ENCODE measurements at regions not wholly inside any gene's neighbourhood (a gene's known extent, or its start where the extent isn't known, plus 50 kb on each side); places are given as distances from the start of the nearest gene placed in this dataset.

GRCh38 chr10:21249435-21249834 is 276.0 kb downstream of the SKIDA1 start (continued):
- TF ChIP-seq BCLAF1 (IDR thresholded peaks at IDR 0.05) (no peak), NKRF (conservative IDR thresholded peaks at IDR 0.05) (no peak), SIX5 (IDR thresholded peaks at IDR 0.05; ENCODE audit: low read depth, low read length, severe bottlenecking) (no peak)

DNA sequence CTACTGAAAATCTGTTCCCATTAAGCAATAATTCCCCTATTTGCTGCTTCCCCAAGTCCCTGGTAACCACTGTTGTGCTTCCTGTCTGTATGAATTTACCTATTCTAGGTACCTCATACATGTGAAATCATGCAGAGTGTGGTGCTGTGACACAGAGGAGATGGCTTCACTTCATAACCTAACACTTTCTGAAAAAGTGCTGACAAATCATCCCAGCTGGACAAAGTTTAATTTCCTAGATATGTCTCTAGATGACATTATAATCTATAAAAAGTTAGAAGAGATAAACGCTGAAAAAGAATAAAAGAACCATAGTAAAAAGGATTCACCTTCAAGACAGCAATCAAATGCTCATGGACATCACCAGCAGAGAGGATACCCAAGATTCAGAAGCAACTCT is 277.9 kb downstream of the SKIDA1 start:
- ChIA-PET RAD21 (ENCODE audit: unreplicated experiment) (no interaction called here), SMC1A (ENCODE audit: uncharacterized antibody, unreplicated experiment) (no interaction called here), POLR2A (no interaction called here), CTCF (no interaction called here)
- H2AFZ ChIP-seq (ENCODE audit: control insufficient read depth, low read depth, low read length), result no peak overlapping the region
- H3K36me3 ChIP-seq (ENCODE audit: control insufficient read depth in 2 of 2, insufficient read depth in 2 of 2, low read length in 1 of 2), result no peaks in the 10 kb centered on the region
- in situ Hi-C loops (cut with MboI) (no loop called here), intact Hi-C loops (cut with micrococcal nuclease; ENCODE audit: unreplicated experiment) (loop anchor here (10.0 kb wide), 1 partner anchor 363 kb away; no protein-coding TSS in a partner anchor)
- H3K9me3 ChIP-seq (replicated peaks; ENCODE audit: control insufficient read depth, insufficient read depth, low read length), result no peaks in the 10 kb centered on the region
- BruUV-seq (replicated peaks), result no TSS peak
- H3K9ac ChIP-seq (ENCODE audit: control insufficient read depth, insufficient read depth, low read length), result no peak overlapping the region
- DNase-seq (ENCODE audit: low read depth, low spot score) (no peak), FAIRE-seq (no peak), ATAC-seq (no peak)
- H3K79me2 ChIP-seq (ENCODE audit: control insufficient read depth, insufficient read depth, low read length), result no peaks in the 10 kb centered on the region
- H4K20me1 ChIP-seq (ENCODE audit: control insufficient read depth, insufficient read depth), result no peaks in the 10 kb centered on the region
- H3K4me1 ChIP-seq (ENCODE audit: control insufficient read depth, insufficient read depth, low read length), result no peaks in the 10 kb centered on the region
- H3K27me3 ChIP-seq (replicated peaks in 1 of 2; ENCODE audit: control insufficient read depth in 2 of 2, insufficient read depth in 2 of 2, low read length in 1 of 2), result no peaks in the 10 kb centered on the region
- no peak overlapping the region for H3K4me2 ChIP-seq (ENCODE audit: control insufficient read depth, insufficient read depth)
- no peak overlapping the region for H3K4me3 ChIP-seq
- no peak overlapping the region for H3K27ac ChIP-seq (ENCODE audit: control insufficient read depth, insufficient read depth)
- 0% methylated on average over 1 of the region's 1 CpG for WGBS (ENCODE audit: insufficient coverage, insufficient replicate concordance, low lambda C conversion rate, missing lambda C conversion rate)
- TF ChIP-seq, protein P1, sequence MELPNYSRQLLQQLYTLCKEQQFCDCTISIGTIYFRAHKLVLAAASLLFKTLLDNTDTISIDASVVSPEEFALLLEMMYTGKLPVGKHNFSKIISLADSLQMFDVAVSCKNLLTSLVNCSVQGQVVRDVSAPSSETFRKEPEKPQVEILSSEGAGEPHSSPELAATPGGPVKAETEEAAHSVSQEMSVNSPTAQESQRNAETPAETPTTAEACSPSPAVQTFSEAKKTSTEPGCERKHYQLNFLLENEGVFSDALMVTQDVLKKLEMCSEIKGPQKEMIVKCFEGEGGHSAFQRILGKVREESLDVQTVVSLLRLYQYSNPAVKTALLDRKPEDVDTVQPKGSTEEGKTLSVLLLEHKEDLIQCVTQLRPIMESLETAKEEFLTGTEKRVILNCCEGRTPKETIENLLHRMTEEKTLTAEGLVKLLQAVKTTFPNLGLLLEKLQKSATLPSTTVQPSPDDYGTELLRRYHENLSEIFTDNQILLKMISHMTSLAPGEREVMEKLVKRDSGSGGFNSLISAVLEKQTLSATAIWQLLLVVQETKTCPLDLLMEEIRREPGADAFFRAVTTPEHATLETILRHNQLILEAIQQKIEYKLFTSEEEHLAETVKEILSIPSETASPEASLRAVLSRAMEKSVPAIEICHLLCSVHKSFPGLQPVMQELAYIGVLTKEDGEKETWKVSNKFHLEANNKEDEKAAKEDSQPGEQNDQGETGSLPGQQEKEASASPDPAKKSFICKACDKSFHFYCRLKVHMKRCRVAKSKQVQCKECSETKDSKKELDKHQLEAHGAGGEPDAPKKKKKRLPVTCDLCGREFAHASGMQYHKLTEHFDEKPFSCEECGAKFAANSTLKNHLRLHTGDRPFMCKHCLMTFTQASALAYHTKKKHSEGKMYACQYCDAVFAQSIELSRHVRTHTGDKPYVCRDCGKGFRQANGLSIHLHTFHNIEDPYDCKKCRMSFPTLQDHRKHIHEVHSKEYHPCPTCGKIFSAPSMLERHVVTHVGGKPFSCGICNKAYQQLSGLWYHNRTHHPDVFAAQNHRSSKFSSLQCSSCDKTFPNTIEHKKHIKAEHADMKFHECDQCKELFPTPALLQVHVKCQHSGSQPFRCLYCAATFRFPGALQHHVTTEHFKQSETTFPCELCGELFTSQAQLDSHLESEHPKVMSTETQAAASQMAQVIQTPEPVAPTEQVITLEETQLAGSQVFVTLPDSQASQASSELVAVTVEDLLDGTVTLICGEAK (IDR thresholded peaks at IDR 0.05; ENCODE audit: borderline replicate concordance), result no peak
- TF ChIP-seq PAX5 (IDR thresholded peaks at IDR 0.05; ENCODE audit: borderline replicate concordance, low read depth, low read length), result no peak
- no peak for TF ChIP-seq POLR2A (IDR thresholded peaks at IDR 0.05; ENCODE audit: low read depth, low read length)
- no peak for TF ChIP-seq NFIC (IDR thresholded peaks at IDR 0.05; ENCODE audit: low read depth, low read length)
- TF ChIP-seq DPF2 (IDR thresholded peaks at IDR 0.05), result no peak
- TF ChIP-seq CBFB (IDR thresholded peaks at IDR 0.05; ENCODE audit: low read depth), result no peak
- no peak for TF ChIP-seq IKZF2 (IDR thresholded peaks at IDR 0.05)
- TF ChIP-seq TBL1XR1 (IDR thresholded peaks at IDR 0.05; ENCODE audit: low read depth, low read length), result no peak
- no peak for TF ChIP-seq PBX3 (IDR thresholded peaks at IDR 0.05; ENCODE audit: insufficient replicate concordance, low read depth, low read length)
- TF ChIP-seq TCF7 (IDR thresholded peaks at IDR 0.05; ENCODE audit: borderline replicate concordance), result no peak
- no peak for TF ChIP-seq IKZF1 (conservative IDR thresholded peaks at IDR 0.05)
- TF ChIP-seq NFYA (IDR thresholded peaks at IDR 0.05; ENCODE audit: borderline replicate concordance, low read depth, low read length), result no peak
